ENCODE measurements at regions not wholly inside any gene's neighbourhood (a gene's known extent, or its start where the extent isn't known, plus 50 kb on each side); places are given as distances from the start of the nearest gene placed in this dataset.
"Not testable (repeated sequence)": the region's sequence is repeated elsewhere in the genome, so short reads cannot be mapped to it uniquely, and the experiment has no call there.

GRCh38 chr5:17080361-17080760 lies 137.1 kb upstream of the BASP1 start:
- no peaks in the 10 kb centered on the region for H3K36me3 ChIP-seq (ENCODE audit: insufficient read depth, low read length)
- H3K27me3 ChIP-seq (ENCODE audit: low read length), result no peaks in the 10 kb centered on the region
- H4K20me1 ChIP-seq (ENCODE audit: insufficient read depth, low read depth, low read length), result no peaks in the 10 kb centered on the region
- H3K9me3 ChIP-seq (ENCODE audit: low read length), result no peaks in the 10 kb centered on the region
- no peak overlapping the region for H2AFZ ChIP-seq (ENCODE audit: low read length)
- DNase-seq, result no peak
- no peaks in the 10 kb centered on the region for H3K79me2 ChIP-seq (ENCODE audit: low read length)
- H3K4me3 ChIP-seq (ENCODE audit: low read length), result no peak overlapping the region
- H3K9ac ChIP-seq (ENCODE audit: low read length), result no peak overlapping the region
- no peaks in the 10 kb centered on the region for H3K4me1 ChIP-seq (ENCODE audit: low read length)
- no peak overlapping the region for H3K27ac ChIP-seq (ENCODE audit: low read length)
- no peak overlapping the region for H3K4me2 ChIP-seq (ENCODE audit: low read depth, low read length, poor library complexity, severe bottlenecking)
- H3K9me2 ChIP-seq (replicated peaks; ENCODE audit: insufficient read depth, low read length), result no peaks in the 10 kb centered on the region

GRCh38 chr5:17081142-17081541 lies 136.3 kb upstream of the BASP1 start:
- Histone ChIP-seq H3K27ac (ENCODE audit: low read length) (no peak overlapping the region), H3K27me3 (ENCODE audit: low read length) (no peaks in the 10 kb centered on the region), H4K20me1 (ENCODE audit: insufficient read depth, low read depth, low read length) (no peaks in the 10 kb centered on the region), H2AFZ (ENCODE audit: low read length) (no peak overlapping the region), H3K9me2 (replicated peaks; ENCODE audit: insufficient read depth, low read length) (no peaks in the 10 kb centered on the region), H3K4me3 (ENCODE audit: low read length) (no peak overlapping the region), H3K4me1 (ENCODE audit: low read length) (no peaks in the 10 kb centered on the region), H3K79me2 (ENCODE audit: low read length) (no peaks in the 10 kb centered on the region), H3K9ac (ENCODE audit: low read length) (no peak overlapping the region), H3K4me2 (ENCODE audit: low read depth, low read length, poor library complexity, severe bottlenecking) (no peak overlapping the region), H3K36me3 (ENCODE audit: insufficient read depth, low read length) (no peaks in the 10 kb centered on the region), H3K9me3 (ENCODE audit: low read length) (no peaks in the 10 kb centered on the region)
- DNase-seq, result no peak

- H3K9me3 ChIP-seq (ENCODE audit: low read length); H3K4me2 ChIP-seq (ENCODE audit: low read depth, low read length, poor library complexity, severe bottlenecking); H3K27me3 ChIP-seq (ENCODE audit: low read length); H3K4me3 ChIP-seq (ENCODE audit: low read length); H3K36me3 ChIP-seq (ENCODE audit: insufficient read depth, low read length); H2AFZ ChIP-seq (ENCODE audit: low read length); H3K4me1 ChIP-seq (ENCODE audit: low read length); H3K9ac ChIP-seq (ENCODE audit: low read length); H4K20me1 ChIP-seq (ENCODE audit: insufficient read depth, low read depth, low read length); H3K27ac ChIP-seq (ENCODE audit: low read length); DNase-seq; H3K9me2 ChIP-seq (replicated peaks; ENCODE audit: insufficient read depth, low read length); H3K79me2 ChIP-seq (ENCODE audit: low read length): not testable (repeated sequence)
These were observed 134.2 kb upstream of the BASP1 start for GRCh38 chr5:17083276-17083675.

- H3K27ac ChIP-seq (ENCODE audit: low read length), result no peak overlapping the region
- no peaks in the 10 kb centered on the region for H4K20me1 ChIP-seq (ENCODE audit: insufficient read depth, low read depth, low read length)
- no peaks in the 10 kb centered on the region for H3K27me3 ChIP-seq (ENCODE audit: low read length)
- H3K4me3 ChIP-seq (ENCODE audit: low read length), result no peak overlapping the region
- H3K36me3 ChIP-seq (ENCODE audit: insufficient read depth, low read length), result no peaks in the 10 kb centered on the region
- H3K9me3 ChIP-seq (ENCODE audit: low read length), result no peaks in the 10 kb centered on the region
- H3K9me2 ChIP-seq (replicated peaks; ENCODE audit: insufficient read depth, low read length), result no peaks in the 10 kb centered on the region
- no peak overlapping the region for H3K9ac ChIP-seq (ENCODE audit: low read length)
- H2AFZ ChIP-seq (ENCODE audit: low read length), result no peak overlapping the region
- H3K4me2 ChIP-seq (ENCODE audit: low read depth, low read length, poor library complexity, severe bottlenecking), result no peak overlapping the region
- DNase-seq, result no peak
- no peaks in the 10 kb centered on the region for H3K4me1 ChIP-seq (ENCODE audit: low read length)
- H3K79me2 ChIP-seq (ENCODE audit: low read length), result no peaks in the 10 kb centered on the region
These were observed 130.4 kb upstream of the BASP1 start for GRCh38 chr5:17087035-17087434.

GRCh38 chr5:17088051-17088450 lies 129.4 kb upstream of the BASP1 start:
- H3K4me3 ChIP-seq (ENCODE audit: low read length), result no peak overlapping the region
- no peaks in the 10 kb centered on the region for H3K36me3 ChIP-seq (ENCODE audit: insufficient read depth, low read length)
- no peak for DNase-seq
- no peaks in the 10 kb centered on the region for H3K4me1 ChIP-seq (ENCODE audit: low read length)
- H2AFZ ChIP-seq (ENCODE audit: low read length), result no peak overlapping the region
- H3K4me2 ChIP-seq (ENCODE audit: low read depth, low read length, poor library complexity, severe bottlenecking), result no peak overlapping the region
- no peaks in the 10 kb centered on the region for H3K9me3 ChIP-seq (ENCODE audit: low read length)
- H3K27me3 ChIP-seq (ENCODE audit: low read length), result no peaks in the 10 kb centered on the region
- no peaks in the 10 kb centered on the region for H3K9me2 ChIP-seq (replicated peaks; ENCODE audit: insufficient read depth, low read length)
- no peak overlapping the region for H3K27ac ChIP-seq (ENCODE audit: low read length)
- no peak overlapping the region for H3K9ac ChIP-seq (ENCODE audit: low read length)
- H4K20me1 ChIP-seq (ENCODE audit: insufficient read depth, low read depth, low read length), result no peaks in the 10 kb centered on the region
- H3K79me2 ChIP-seq (ENCODE audit: low read length), result no peaks in the 10 kb centered on the region

GRCh38 chr5:17089001-17089400 lies 128.4 kb upstream of the BASP1 start:
- no peaks in the 10 kb centered on the region for H3K4me1 ChIP-seq (ENCODE audit: low read length)
- no peaks in the 10 kb centered on the region for H3K36me3 ChIP-seq (ENCODE audit: insufficient read depth, low read length)
- no peaks in the 10 kb centered on the region for H3K27me3 ChIP-seq (ENCODE audit: low read length)
- H3K9me2 ChIP-seq (replicated peaks; ENCODE audit: insufficient read depth, low read length), result no peaks in the 10 kb centered on the region
- H3K9me3 ChIP-seq (ENCODE audit: low read length), result no peaks in the 10 kb centered on the region
- H3K9ac ChIP-seq (ENCODE audit: low read length), result no peak overlapping the region
- no peaks in the 10 kb centered on the region for H4K20me1 ChIP-seq (ENCODE audit: insufficient read depth, low read depth, low read length)
- no peak overlapping the region for H3K4me3 ChIP-seq (ENCODE audit: low read length)
- no peak overlapping the region for H3K27ac ChIP-seq (ENCODE audit: low read length)
- H3K79me2 ChIP-seq (ENCODE audit: low read length), result no peaks in the 10 kb centered on the region
- DNase-seq, result no peak
- no peak overlapping the region for H3K4me2 ChIP-seq (ENCODE audit: low read depth, low read length, poor library complexity, severe bottlenecking)
- H2AFZ ChIP-seq (ENCODE audit: low read length), result no peak overlapping the region

GRCh38 chr5:17089690-17090089 lies 127.7 kb upstream of the BASP1 start:
- no peaks in the 10 kb centered on the region for H3K79me2 ChIP-seq (ENCODE audit: low read length)
- H3K27ac ChIP-seq (ENCODE audit: low read length), result no peak overlapping the region
- no peaks in the 10 kb centered on the region for H3K9me2 ChIP-seq (replicated peaks; ENCODE audit: insufficient read depth, low read length)
- no peaks in the 10 kb centered on the region for H3K9me3 ChIP-seq (ENCODE audit: low read length)
- H3K4me3 ChIP-seq (ENCODE audit: low read length), result no peak overlapping the region
- no peaks in the 10 kb centered on the region for H3K4me1 ChIP-seq (ENCODE audit: low read length)
- no peaks in the 10 kb centered on the region for H3K27me3 ChIP-seq (ENCODE audit: low read length)
- DNase-seq, result no peak
- no peak overlapping the region for H3K4me2 ChIP-seq (ENCODE audit: low read depth, low read length, poor library complexity, severe bottlenecking)
- H4K20me1 ChIP-seq (ENCODE audit: insufficient read depth, low read depth, low read length), result no peaks in the 10 kb centered on the region
- no peaks in the 10 kb centered on the region for H3K36me3 ChIP-seq (ENCODE audit: insufficient read depth, low read length)
- H2AFZ ChIP-seq (ENCODE audit: low read length), result no peak overlapping the region
- H3K9ac ChIP-seq (ENCODE audit: low read length), result no peak overlapping the region

- H3K27ac ChIP-seq (ENCODE audit: low read length), result no peak overlapping the region
- DNase-seq, result no peak
- no peaks in the 10 kb centered on the region for H4K20me1 ChIP-seq (ENCODE audit: insufficient read depth, low read depth, low read length)
- H3K36me3 ChIP-seq (ENCODE audit: insufficient read depth, low read length), result no peaks in the 10 kb centered on the region
- H3K4me1 ChIP-seq (ENCODE audit: low read length), result no peaks in the 10 kb centered on the region
- H3K4me2 ChIP-seq (ENCODE audit: low read depth, low read length, poor library complexity, severe bottlenecking), result no peak overlapping the region
- H3K79me2 ChIP-seq (ENCODE audit: low read length), result no peaks in the 10 kb centered on the region
- no peak overlapping the region for H3K9ac ChIP-seq (ENCODE audit: low read length)
- H3K9me3 ChIP-seq (ENCODE audit: low read length), result no peaks in the 10 kb centered on the region
- H3K4me3 ChIP-seq (ENCODE audit: low read length), result no peak overlapping the region
- no peak overlapping the region for H2AFZ ChIP-seq (ENCODE audit: low read length)
- H3K27me3 ChIP-seq (ENCODE audit: low read length), result no peaks in the 10 kb centered on the region
- no peaks in the 10 kb centered on the region for H3K9me2 ChIP-seq (replicated peaks; ENCODE audit: insufficient read depth, low read length)
These were observed 126.6 kb upstream of the BASP1 start for GRCh38 chr5:17090839-17091238.

GRCh38 chr5:17094830-17095229 lies 122.6 kb upstream of the BASP1 start:
- DNase-seq, result no peak
- Histone ChIP-seq H3K9ac (ENCODE audit: low read length) (no peak overlapping the region), H3K9me3 (ENCODE audit: low read length) (no peaks in the 10 kb centered on the region), H3K79me2 (ENCODE audit: low read length) (no peaks in the 10 kb centered on the region), H3K27me3 (ENCODE audit: low read length) (no peaks in the 10 kb centered on the region), H3K36me3 (ENCODE audit: insufficient read depth, low read length) (no peaks in the 10 kb centered on the region), H3K4me1 (ENCODE audit: low read length) (no peaks in the 10 kb centered on the region), H4K20me1 (ENCODE audit: insufficient read depth, low read depth, low read length) (no peaks in the 10 kb centered on the region), H2AFZ (ENCODE audit: low read length) (no peak overlapping the region), H3K9me2 (replicated peaks; ENCODE audit: insufficient read depth, low read length) (no peaks in the 10 kb centered on the region), H3K4me2 (ENCODE audit: low read depth, low read length, poor library complexity, severe bottlenecking) (no peak overlapping the region), H3K27ac (ENCODE audit: low read length) (no peak overlapping the region), H3K4me3 (ENCODE audit: low read length) (no peak overlapping the region)
